ENCODE measurements at regions not wholly inside any gene's neighbourhood (a gene's known extent, or its start where the extent isn't known, plus 50 kb on each side); places are given as distances from the start of the nearest gene placed in this dataset.

DNA sequence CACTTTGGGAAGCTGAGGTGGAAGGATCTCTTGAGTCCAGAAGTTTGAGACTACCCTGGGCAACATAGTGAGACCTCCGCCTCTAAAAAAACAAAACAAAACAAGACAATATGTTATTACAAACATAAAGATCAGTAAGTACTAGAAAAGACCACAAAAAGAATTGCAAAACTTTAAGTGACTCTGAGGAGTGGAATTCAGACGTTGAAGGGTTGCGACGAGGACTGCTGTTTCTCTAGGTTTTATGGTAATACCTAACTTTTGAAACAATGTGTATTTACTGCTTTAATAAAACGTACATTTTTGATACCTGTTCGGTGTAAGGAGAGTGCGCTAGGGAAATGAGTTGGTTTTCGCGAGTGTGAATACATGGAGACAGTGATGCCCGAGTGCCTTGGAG, 250.4 kb downstream of the GATA3 start:
- Histone ChIP-seq H3K27ac (ENCODE audit: low read depth, low read length) (no peak overlapping the region), H3K9me3 (ENCODE audit: insufficient read depth, low read depth, low read length) (no peaks in the 10 kb centered on the region), H3K36me3 (ENCODE audit: insufficient read depth, low read length) (no peaks in the 10 kb centered on the region), H3K79me2 (ENCODE audit: insufficient read depth, low read length) (no peaks in the 10 kb centered on the region), H4K20me1 (ENCODE audit: insufficient read depth, low read length) (no peaks in the 10 kb centered on the region), H3K4me1 (ENCODE audit: insufficient read depth, low read length) (peaks cover 10% of the 10 kb centered on the region), H3K9ac (ENCODE audit: low read length) (no peak overlapping the region), H3K27me3 (ENCODE audit: insufficient read depth, low read length) (peaks cover 4% of the 10 kb centered on the region), H3K4me3 (ENCODE audit: insufficient read depth, low read depth, low read length) (no peak overlapping the region), H3K4me2 (ENCODE audit: low read length) (no peak overlapping the region), H2AFZ (ENCODE audit: low read depth, low read length) (no peak overlapping the region)
- TF ChIP-seq, protein P1, sequence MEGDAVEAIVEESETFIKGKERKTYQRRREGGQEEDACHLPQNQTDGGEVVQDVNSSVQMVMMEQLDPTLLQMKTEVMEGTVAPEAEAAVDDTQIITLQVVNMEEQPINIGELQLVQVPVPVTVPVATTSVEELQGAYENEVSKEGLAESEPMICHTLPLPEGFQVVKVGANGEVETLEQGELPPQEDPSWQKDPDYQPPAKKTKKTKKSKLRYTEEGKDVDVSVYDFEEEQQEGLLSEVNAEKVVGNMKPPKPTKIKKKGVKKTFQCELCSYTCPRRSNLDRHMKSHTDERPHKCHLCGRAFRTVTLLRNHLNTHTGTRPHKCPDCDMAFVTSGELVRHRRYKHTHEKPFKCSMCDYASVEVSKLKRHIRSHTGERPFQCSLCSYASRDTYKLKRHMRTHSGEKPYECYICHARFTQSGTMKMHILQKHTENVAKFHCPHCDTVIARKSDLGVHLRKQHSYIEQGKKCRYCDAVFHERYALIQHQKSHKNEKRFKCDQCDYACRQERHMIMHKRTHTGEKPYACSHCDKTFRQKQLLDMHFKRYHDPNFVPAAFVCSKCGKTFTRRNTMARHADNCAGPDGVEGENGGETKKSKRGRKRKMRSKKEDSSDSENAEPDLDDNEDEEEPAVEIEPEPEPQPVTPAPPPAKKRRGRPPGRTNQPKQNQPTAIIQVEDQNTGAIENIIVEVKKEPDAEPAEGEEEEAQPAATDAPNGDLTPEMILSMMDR (IDR thresholded peaks at IDR 0.05; ENCODE audit: insufficient read depth, low read depth, low read length): no peak
- no peak for TF ChIP-seq EZH2 (IDR thresholded peaks at IDR 0.05; ENCODE audit: insufficient read depth, low read length)
- Mint-ChIP-seq H3K27ac (ENCODE audit: unreplicated experiment) (no peak overlapping the region), H3K27me3 (ENCODE audit: low read depth, unreplicated experiment) (peaks cover 4% of the 10 kb centered on the region), H3K4me3 (ENCODE audit: unreplicated experiment) (no peak overlapping the region), H3K4me1 (ENCODE audit: low read depth, unreplicated experiment) (peaks cover 20% of the 10 kb centered on the region), H3K9me3 (ENCODE audit: unreplicated experiment) (no peaks in the 10 kb centered on the region), H3K36me3 (ENCODE audit: low read depth, unreplicated experiment) (no peaks in the 10 kb centered on the region)
- FAIRE-seq (no peak), DNase-seq (ENCODE audit: low read depth) (no peak)

DNA sequence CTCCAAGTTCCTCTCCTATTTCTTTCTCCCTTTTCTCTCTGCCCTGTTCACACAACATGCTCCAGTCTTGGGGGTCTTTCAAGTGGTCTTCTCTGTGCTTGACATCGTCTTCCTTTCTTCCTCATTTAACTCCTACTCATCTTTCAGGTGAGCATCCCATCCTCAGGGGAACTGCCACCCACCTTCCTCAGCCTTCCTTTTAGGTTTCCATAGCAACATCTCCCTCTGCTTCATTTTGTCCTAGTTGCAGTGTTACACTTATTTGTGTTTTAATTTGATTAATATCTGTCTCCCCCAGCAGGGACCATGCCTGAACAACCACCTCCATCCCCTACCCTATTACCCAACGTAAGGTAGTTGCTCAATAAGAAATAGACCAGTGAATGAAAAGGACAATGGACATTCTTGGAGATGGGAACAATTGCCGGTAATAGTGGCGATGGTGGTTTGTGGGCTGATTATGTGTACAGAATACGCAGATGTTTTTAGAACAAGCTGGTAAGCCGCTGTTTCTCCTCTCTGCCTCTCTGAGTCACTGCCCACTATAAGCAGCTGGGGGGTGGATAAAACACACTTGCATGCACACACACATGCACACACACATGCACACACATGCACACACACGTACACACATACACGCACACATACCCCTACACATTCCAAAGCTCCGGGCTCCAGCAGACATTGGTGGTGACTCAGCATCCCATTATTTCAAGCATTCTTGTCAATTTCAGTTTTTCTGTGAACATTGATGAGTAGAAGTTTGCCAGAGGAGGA, 251.6 kb downstream of the GATA3 start:
- peak overlapping the region; percentile 85 for H3K27ac Mint-ChIP-seq (ENCODE audit: unreplicated experiment)
- Histone ChIP-seq H3K36me3 (ENCODE audit: insufficient read depth, low read length) (no peaks in the 10 kb centered on the region), H3K79me2 (ENCODE audit: insufficient read depth, low read length) (no peaks in the 10 kb centered on the region), H3K4me1 (ENCODE audit: insufficient read depth, low read length) (peaks cover 10% of the 10 kb centered on the region), H4K20me1 (ENCODE audit: insufficient read depth, low read length) (no peaks in the 10 kb centered on the region), H3K27me3 (ENCODE audit: insufficient read depth, low read length) (peaks cover 4% of the 10 kb centered on the region), H3K4me3 (ENCODE audit: insufficient read depth, low read depth, low read length) (no peak overlapping the region), H2AFZ (ENCODE audit: low read depth, low read length) (no peak overlapping the region), H3K27ac (ENCODE audit: low read depth, low read length) (peak overlapping the region; percentile 17), H3K9ac (ENCODE audit: low read length) (no peak overlapping the region), H3K4me2 (ENCODE audit: low read length) (peak overlapping the region; percentile 60), H3K9me3 (ENCODE audit: insufficient read depth, low read depth, low read length) (no peaks in the 10 kb centered on the region)
- TF ChIP-seq, protein P1 (IDR thresholded peaks at IDR 0.05; ENCODE audit: insufficient read depth, low read depth, low read length): no peak
- TF ChIP-seq EZH2 (IDR thresholded peaks at IDR 0.05; ENCODE audit: insufficient read depth, low read length): no peak
- H3K4me3 Mint-ChIP-seq (ENCODE audit: unreplicated experiment): no peak overlapping the region
- no peaks in the 10 kb centered on the region for H3K36me3 Mint-ChIP-seq (ENCODE audit: low read depth, unreplicated experiment)
- H3K9me3 Mint-ChIP-seq (ENCODE audit: unreplicated experiment): no peaks in the 10 kb centered on the region
- peak; percentile 81 for DNase-seq (ENCODE audit: low read depth)
- H3K27me3 Mint-ChIP-seq (ENCODE audit: low read depth, unreplicated experiment): peaks cover 4% of the 10 kb centered on the region
- FAIRE-seq: no peak
- H3K4me1 Mint-ChIP-seq (ENCODE audit: low read depth, unreplicated experiment): peaks cover 20% of the 10 kb centered on the region
